ENCODE measurements at regions not wholly inside any gene's neighbourhood (a gene's known extent, or its start where the extent isn't known, plus 50 kb on each side); places are given as distances from the start of the nearest gene placed in this dataset.

- TF ChIP-seq, protein P1, sequence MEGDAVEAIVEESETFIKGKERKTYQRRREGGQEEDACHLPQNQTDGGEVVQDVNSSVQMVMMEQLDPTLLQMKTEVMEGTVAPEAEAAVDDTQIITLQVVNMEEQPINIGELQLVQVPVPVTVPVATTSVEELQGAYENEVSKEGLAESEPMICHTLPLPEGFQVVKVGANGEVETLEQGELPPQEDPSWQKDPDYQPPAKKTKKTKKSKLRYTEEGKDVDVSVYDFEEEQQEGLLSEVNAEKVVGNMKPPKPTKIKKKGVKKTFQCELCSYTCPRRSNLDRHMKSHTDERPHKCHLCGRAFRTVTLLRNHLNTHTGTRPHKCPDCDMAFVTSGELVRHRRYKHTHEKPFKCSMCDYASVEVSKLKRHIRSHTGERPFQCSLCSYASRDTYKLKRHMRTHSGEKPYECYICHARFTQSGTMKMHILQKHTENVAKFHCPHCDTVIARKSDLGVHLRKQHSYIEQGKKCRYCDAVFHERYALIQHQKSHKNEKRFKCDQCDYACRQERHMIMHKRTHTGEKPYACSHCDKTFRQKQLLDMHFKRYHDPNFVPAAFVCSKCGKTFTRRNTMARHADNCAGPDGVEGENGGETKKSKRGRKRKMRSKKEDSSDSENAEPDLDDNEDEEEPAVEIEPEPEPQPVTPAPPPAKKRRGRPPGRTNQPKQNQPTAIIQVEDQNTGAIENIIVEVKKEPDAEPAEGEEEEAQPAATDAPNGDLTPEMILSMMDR (IDR thresholded peaks at IDR 0.05; ENCODE audit: poor library complexity): no peak
- no peak for TF ChIP-seq EZH2 (IDR thresholded peaks at IDR 0.05; ENCODE audit: borderline replicate concordance)
These were observed 451.5 kb upstream of the ADAMTS5 start for GRCh38 chr21:27418346-27418745.
